ENCODE measurements at regions not wholly inside any gene's neighbourhood (a gene's known extent, or its start where the extent isn't known, plus 50 kb on each side); places are given as distances from the start of the nearest gene placed in this dataset.

- no peak for DNase-seq (ENCODE audit: low spot score)
Measured at GRCh38 chr11:22479208-22479607, 141.0 kb downstream of the SLC17A6 start.

GRCh38 chr11:22478169-22478568, 140.0 kb downstream of the SLC17A6 start:
- H3K36me3 ChIP-seq = no peaks in the 10 kb centered on the region
- TF ChIP-seq CTCF (IDR thresholded peaks at IDR 0.05) = no peak
- no peak for TF ChIP-seq POLR2A (IDR thresholded peaks at IDR 0.05)
- TF ChIP-seq POLR2AphosphoS5 (IDR thresholded peaks at IDR 0.05) = no peak
- no peak overlapping the region for H3K4me3 ChIP-seq
- no peaks in the 10 kb centered on the region for H3K4me1 ChIP-seq (replicated peaks)
- H3K9me3 ChIP-seq = no peaks in the 10 kb centered on the region
- H3K27ac ChIP-seq = no peak overlapping the region
- WGBS = 29% methylated on average over 1 of the region's 1 CpG
- intact Hi-C loops (cut with DNase I) = no loop called here
- H3K27me3 ChIP-seq (replicated peaks; ENCODE audit: insufficient read depth) = no peaks in the 10 kb centered on the region
- DNase-seq (ENCODE audit: low spot score) = no peak

More at GRCh38 chr11:22479208-22479607, 141.0 kb downstream of the SLC17A6 start:
- TF ChIP-seq POLR2A (IDR thresholded peaks at IDR 0.05) (no peak), CTCF (IDR thresholded peaks at IDR 0.05) (no peak), POLR2AphosphoS5 (IDR thresholded peaks at IDR 0.05) (no peak)
- Histone ChIP-seq H3K27me3 (replicated peaks; ENCODE audit: insufficient read depth) (no peaks in the 10 kb centered on the region), H3K27ac (no peak overlapping the region), H3K4me3 (no peak overlapping the region), H3K36me3 (no peaks in the 10 kb centered on the region), H3K4me1 (replicated peaks) (no peaks in the 10 kb centered on the region), H3K9me3 (no peaks in the 10 kb centered on the region)
- WGBS = 13% methylated on average over 1 of the region's 1 CpG
- intact Hi-C loops (cut with DNase I) = no loop called here

- DNase-seq (ENCODE audit: low spot score) = no peak
- H3K27ac ChIP-seq = no peak overlapping the region
- intact Hi-C loops (cut with DNase I) = no loop called here
- no peaks in the 10 kb centered on the region for H3K9me3 ChIP-seq
- no peaks in the 10 kb centered on the region for H3K36me3 ChIP-seq
- H3K27me3 ChIP-seq (replicated peaks; ENCODE audit: insufficient read depth) = no peaks in the 10 kb centered on the region
- no peak overlapping the region for H3K4me3 ChIP-seq
- TF ChIP-seq POLR2AphosphoS5 (IDR thresholded peaks at IDR 0.05) = no peak
- no peak for TF ChIP-seq CTCF (IDR thresholded peaks at IDR 0.05)
- no peak for TF ChIP-seq POLR2A (IDR thresholded peaks at IDR 0.05)
- no peaks in the 10 kb centered on the region for H3K4me1 ChIP-seq (replicated peaks)
Measured at GRCh38 chr11:22477312-22477711, 139.1 kb downstream of the SLC17A6 start.

GRCh38 chr11:22476589-22476988, 138.4 kb downstream of the SLC17A6 start:
- no peaks in the 10 kb centered on the region for H3K9me3 ChIP-seq
- no peak for DNase-seq (ENCODE audit: low spot score)
- WGBS = 89% methylated on average over 3 of the region's 3 CpGs
- H3K4me1 ChIP-seq (replicated peaks) = no peaks in the 10 kb centered on the region
- intact Hi-C loops (cut with DNase I) = no loop called here
- no peak overlapping the region for H3K4me3 ChIP-seq
- no peak overlapping the region for H3K27ac ChIP-seq
- TF ChIP-seq CTCF (IDR thresholded peaks at IDR 0.05) = no peak
- no peak for TF ChIP-seq POLR2AphosphoS5 (IDR thresholded peaks at IDR 0.05)
- no peak for TF ChIP-seq POLR2A (IDR thresholded peaks at IDR 0.05)
- H3K27me3 ChIP-seq (replicated peaks; ENCODE audit: insufficient read depth) = no peaks in the 10 kb centered on the region
- H3K36me3 ChIP-seq = no peaks in the 10 kb centered on the region

GRCh38 chr11:22474616-22475015, 136.4 kb downstream of the SLC17A6 start:
- Histone ChIP-seq H3K36me3 (no peaks in the 10 kb centered on the region), H3K9me3 (no peaks in the 10 kb centered on the region), H3K4me3 (no peak overlapping the region), H3K27me3 (replicated peaks; ENCODE audit: insufficient read depth) (no peaks in the 10 kb centered on the region), H3K4me1 (replicated peaks) (no peaks in the 10 kb centered on the region), H3K27ac (no peak overlapping the region)
- DNase-seq (ENCODE audit: low spot score) = no peak
- no peak for TF ChIP-seq POLR2AphosphoS5 (IDR thresholded peaks at IDR 0.05)
- no peak for TF ChIP-seq POLR2A (IDR thresholded peaks at IDR 0.05)
- TF ChIP-seq CTCF (IDR thresholded peaks at IDR 0.05) = no peak
- 88% methylated on average over 4 of the region's 4 CpGs for WGBS
- intact Hi-C loops (cut with DNase I) = no loop called here
